Skin epidermis (tissue), 12 donors: ENCODE measurements at regions not wholly inside any gene's neighbourhood (a gene's known extent, or its start where the extent isn't known, plus 50 kb on each side); places are given as distances from the start of the nearest gene placed in this dataset.
A peak's percentile ranks its signal among the peaks of the same experiment; 100 is the strongest.

Experiments used
- H3K27ac ChIP-seq, 21 experiments: fragments of 200-600 bp; sonication (generic) in 11 of 21; one replicate each; pipeline ENCODE4 v1.5.0; 2020; ENCODE audit warnings: mild to moderate bottlenecking in 3 of 21, inconsistent platforms in 2 of 21, moderate library complexity in 2 of 21
- H3K4me3 ChIP-seq, 7 experiments: fragments of 200-600 bp; sonication (generic) in 2 of 7; one replicate each; pipeline ENCODE4 v1.5.0; 2020; ENCODE audit warnings: inconsistent platforms in 2 of 7, mild to moderate bottlenecking in 2 of 7, moderate library complexity in 1 of 7

DNA sequence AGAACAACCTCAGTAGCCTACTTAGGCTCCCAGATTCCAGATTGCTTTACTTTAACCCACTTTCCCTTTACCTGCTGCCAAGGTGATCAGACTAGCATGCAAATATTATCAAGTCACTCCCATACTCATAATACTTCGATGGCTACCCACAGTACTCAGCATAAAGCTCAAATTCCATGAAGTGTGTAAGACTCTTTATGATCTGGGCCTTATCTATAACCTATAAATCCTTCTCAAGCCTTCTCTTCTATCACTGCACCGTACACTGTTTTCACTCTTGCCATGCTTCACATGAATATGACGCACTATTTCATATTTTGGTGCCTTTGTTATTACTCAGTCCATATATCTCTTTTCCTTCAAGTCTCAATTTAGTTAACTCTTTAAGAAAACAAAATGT lies 135.2 kb upstream of the TARS1 start:
- Histone ChIP-seq H3K27ac (no peak overlapping the region), H3K4me3 (no peak overlapping the region)

- Histone ChIP-seq H3K27ac (no peak overlapping the region), H3K4me3 (no peak overlapping the region)
These were observed 134.0 kb upstream of the TARS1 start for GRCh38 chr5:33306758-33307157.

DNA sequence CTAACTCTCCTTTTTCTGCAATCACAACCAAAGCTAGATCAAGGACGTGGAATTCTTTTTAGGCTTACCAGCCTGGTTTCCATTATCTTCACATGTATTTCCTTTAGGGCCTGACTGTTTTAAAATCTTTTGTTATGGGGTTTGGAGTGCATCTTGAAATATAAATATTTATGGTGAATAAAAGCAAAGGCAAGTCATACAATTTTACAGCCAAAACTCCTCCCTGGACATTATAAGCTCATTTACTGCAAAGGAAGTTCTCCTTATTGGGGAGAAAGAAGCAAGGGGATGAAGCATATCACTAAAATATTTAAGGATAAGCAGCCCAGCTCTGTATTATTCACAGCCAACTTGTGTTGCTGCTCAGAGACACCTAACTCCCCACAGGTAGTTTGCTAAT lies 132.2 kb upstream of the TARS1 start:
- Histone ChIP-seq H3K27ac (no peak overlapping the region), H3K4me3 (no peak overlapping the region)

DNA sequence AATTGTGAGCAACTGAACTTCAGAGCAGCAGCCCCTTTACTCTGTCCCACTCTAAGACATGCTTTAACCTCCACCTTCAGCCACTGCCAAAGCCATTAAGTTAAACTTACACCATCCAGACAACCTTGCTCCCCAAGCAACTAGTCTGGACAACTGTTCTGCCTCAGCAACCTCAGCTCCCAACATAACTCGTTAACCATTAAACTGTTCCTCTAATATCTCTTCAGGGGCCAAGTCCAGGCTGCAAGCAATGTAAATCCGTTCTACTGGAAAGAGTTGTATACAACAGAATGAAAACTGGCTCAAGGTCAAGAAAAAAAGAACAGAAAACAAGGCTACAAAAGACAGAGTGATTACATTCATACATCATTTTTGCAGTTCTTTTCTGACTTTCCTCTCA lies 131.7 kb upstream of the TARS1 start:
- Histone ChIP-seq H3K4me3 (no peak overlapping the region), H3K27ac (no peak overlapping the region)

DNA sequence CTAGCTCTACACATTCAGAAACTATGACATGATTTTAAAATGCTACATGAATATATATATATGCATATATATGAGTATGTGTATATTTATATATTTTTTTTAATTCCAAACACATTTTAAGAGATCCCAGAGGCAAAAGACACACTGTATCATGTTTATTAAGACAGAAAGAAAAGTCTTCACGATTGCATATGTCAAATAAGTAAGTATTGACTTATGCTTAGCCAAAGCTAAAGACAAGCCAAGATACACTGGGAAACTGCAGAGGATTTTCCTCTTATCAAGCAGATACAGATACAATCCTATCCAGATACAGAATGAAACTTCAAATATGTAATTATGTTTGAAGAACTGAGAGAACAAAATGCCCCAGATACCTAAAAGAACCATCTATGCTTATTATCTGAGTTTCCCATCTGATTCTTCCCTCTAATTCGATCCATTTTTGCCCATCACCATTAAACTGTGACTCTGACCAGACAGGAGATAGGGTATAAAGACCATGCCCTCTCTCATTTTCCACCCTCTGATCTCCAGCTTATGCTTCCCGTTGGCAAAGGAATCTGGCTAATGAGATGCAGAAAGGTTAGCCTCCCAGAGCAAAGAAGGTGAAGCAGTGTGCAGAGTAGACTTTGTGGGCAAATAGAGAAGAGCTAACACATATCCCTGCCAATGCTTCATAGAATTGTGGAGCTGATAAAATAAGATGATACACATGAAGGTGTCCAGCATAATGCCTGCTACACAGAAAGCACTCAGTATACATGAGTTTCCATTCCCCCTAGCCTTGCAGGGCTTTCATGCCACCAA lies 131.0 kb upstream of the TARS1 start:
- Histone ChIP-seq H3K27ac (no peak overlapping the region), H3K4me3 (no peak overlapping the region)

DNA sequence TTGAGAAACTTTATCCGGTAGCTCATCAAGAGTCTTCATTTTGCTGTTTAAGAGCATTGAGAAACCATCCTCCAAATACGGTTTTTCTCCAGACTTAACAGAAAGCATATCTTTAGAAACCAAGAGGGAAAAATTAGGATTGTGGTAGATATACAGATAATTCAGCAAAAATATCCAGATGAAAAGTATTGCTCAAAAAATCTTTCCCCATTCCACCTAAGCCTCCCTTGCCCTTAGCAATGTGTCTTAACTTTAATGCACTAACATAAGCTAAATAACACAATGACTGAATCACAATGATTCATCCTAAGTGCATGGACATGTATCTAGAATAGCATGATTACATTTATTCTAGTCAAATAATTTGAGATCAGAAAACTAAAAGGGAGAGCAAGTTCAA lies 130.3 kb upstream of the TARS1 start:
- H3K27ac ChIP-seq: no peak overlapping the region
- H3K4me3 ChIP-seq: no peak overlapping the region

DNA sequence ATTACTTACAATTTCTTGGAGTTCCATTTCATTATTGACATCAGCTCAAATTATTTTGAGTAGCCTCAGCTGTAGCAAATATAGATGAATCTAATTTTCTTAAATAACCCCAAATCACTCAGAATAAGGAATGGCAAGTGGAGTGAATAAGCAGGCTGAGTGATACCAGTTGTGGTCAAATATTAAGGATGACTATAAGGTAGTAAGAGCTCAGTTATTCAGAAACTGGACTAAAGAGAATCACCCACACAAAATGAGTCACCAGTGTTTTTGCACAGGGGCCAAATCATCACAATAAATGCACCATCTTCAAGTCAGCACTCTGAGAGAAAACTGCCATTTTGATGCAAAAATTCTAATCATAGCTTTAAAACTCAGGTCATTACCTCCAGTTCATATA lies 128.9 kb upstream of the TARS1 start:
- Histone ChIP-seq H3K4me3 (no peak overlapping the region), H3K27ac (peak overlapping the region in 1 of 21 experiments; percentile 24)

DNA sequence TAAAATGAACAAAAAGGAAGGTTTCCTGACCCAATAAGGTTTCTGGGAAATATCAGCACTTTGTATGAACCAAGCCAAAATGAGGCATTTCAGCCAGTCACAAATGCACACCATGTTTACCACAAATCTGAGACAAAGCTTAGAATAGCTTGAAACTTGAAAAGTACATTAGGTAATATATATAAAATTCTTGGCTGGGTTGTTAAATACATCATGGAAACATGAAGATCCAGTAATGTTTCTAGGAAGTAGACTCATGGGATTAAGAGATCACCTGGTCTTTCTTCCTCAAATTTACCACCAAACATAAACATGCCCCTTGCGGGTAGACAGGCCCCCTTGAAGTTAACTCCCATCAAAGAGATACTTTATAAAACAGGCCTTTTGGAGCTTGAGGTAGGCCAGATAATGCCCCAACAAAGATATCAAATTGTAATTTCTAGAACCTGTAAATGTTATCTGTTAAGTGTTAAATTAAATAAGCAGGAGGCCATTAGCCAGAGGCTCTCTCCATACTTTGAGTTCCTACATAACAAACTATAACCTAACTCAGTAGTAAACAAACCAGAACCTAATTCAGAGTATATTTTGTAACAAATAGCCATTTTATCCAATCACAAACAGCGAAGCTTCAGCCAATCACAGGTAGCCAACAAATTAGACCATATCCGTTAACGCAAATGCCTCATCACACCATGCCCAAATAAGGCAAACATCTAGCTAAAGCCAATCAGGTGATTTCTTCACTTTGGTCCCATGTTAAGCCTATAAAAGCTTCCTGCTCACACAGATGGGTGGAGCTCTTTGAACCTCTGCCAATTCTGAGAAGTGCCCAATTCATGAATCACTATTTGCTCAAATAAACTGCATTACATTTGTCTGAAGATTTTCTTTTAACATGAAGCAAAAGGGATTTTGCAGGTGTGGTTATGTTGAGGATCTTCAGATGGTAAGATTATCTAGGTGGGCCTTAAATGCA lies 127.9 kb upstream of the TARS1 start:
- peak overlapping the region in 2 of 21 experiments; percentile 24 to 26 for H3K27ac ChIP-seq
- H3K4me3 ChIP-seq: no peak overlapping the region

GRCh38 chr5:33315189-33315588 lies 125.6 kb upstream of the TARS1 start:
- no peak overlapping the region for H3K27ac ChIP-seq
- H3K4me3 ChIP-seq: no peak overlapping the region

DNA sequence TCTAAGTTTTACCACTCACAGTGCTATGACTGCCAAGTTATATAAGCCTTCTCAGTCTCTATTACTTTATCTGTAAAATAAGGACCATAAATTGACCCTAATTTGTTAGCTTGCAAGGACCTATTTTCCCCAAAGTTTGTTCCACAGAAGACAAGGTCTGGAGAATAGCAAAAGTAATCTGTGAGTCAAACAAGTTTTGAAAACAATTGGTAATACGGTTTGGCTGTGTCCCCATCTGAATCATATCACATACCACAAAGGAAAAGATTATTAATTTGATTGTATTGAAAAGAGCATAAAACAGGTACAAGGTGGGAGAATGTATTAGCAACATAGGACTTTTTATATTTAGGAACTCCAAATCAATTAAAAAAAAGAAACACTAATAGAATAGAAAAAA lies 124.0 kb upstream of the TARS1 start:
- Histone ChIP-seq H3K4me3 (no peak overlapping the region), H3K27ac (no peak overlapping the region)

- H3K4me3 ChIP-seq: no peak overlapping the region
- H3K27ac ChIP-seq: no peak overlapping the region
These were observed 123.5 kb upstream of the TARS1 start for GRCh38 chr5:33317271-33317670.

DNA sequence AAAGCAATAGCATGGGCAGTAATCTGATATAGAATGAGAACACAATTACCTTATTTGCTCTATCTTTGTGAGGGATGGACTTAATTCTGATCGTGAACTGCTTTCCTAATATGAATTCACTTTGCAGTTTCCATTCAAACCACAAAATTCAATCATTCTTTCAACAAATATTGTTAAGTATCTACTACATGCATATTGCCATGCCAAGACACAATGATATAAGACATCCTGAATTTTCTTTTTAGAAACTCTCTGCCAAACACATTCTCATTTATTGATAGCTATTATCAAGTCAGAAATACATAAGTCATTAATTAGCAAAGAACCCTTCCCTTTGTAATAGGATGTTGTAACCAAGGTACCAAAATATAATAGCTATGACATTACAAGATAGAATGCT lies 121.6 kb upstream of the TARS1 start:
- Histone ChIP-seq H3K27ac (peak overlapping the region in 1 of 21 experiments; percentile 79), H3K4me3 (no peak overlapping the region)

GRCh38 chr5:33319841-33320240 lies 120.9 kb upstream of the TARS1 start:
- no peak overlapping the region for H3K4me3 ChIP-seq
- H3K27ac ChIP-seq: peak overlapping the region in 8 of 21 experiments; percentile 4 to 79 (median 36)

- Histone ChIP-seq H3K27ac (peak overlapping the region in 8 of 21 experiments; percentile 12 to 79 (median 46)), H3K4me3 (no peak overlapping the region)
These were observed 119.7 kb upstream of the TARS1 start for GRCh38 chr5:33321026-33321425.

GRCh38 chr5:33322632-33323031 lies 118.1 kb upstream of the TARS1 start:
- Histone ChIP-seq H3K27ac (peak overlapping the region in 2 of 21 experiments; percentile 8 to 72), H3K4me3 (no peak overlapping the region)

DNA sequence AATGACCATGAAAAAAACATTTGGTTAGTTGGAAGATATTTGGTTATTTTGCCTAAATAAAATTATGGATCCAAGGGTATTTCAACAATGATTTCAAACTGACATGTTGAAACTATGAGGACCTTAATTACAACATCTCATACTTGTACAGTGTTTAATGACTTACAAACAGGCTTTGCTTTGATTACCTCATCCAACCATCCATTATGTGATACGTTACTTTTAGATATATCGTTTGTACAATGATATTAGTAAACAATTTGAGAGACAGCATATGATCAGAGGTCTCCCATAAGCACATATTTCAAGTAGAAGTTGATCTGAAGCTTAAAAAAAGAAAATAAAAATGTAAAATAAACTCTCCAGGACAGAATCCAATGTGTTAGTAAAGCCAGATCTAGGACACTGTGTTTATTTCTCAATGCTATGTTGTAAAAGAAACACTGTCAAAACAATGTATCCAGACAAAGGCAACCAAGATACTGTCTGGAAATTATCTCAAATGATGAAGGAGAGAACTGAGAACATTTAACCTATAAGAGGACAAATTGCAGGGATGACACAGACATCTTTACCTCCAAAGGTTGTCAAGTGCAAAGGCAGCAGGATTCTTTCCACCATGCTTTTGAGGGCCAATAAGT lies 116.0 kb upstream of the TARS1 start:
- no peak overlapping the region for H3K27ac ChIP-seq
- no peak overlapping the region for H3K4me3 ChIP-seq

DNA sequence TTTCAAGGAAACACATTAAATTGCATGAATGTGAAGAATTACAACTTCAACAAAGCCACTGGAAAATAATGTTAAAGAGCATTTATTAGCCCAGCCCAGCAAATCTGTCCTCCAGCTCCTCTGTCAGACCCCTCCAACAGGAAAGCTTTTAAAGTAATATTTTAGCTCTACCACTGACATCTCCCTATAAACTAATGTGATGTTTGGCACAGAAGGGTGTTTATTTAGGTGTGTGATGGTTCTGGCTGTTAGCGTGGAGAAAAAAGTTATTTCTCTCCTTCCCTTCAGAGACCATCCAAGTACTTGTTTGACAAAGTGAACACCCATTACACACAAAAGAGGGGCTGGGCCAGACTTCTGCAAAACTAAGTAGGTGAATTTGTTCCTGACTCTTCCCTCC lies 111.9 kb upstream of the TARS1 start:
- no peak overlapping the region for H3K4me3 ChIP-seq
- H3K27ac ChIP-seq: no peak overlapping the region

DNA sequence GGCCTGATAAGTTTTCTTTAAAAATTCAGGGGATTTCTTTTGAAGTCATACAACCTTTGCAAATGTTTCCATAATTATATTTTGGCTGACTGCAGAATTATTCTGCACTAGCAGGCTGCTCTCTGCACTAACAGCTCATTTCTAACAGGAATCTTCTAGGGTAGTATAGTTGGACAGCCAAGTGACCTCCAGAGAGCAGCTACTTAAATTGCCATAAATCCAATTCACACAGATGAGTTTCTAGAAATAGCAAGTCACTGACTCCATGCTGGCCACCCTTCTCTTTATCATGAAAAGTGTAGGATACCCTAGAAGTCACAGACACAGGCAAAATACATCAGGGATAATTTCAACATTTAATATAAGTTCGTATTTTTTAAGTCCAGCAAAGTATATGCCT lies 110.9 kb upstream of the TARS1 start:
- no peak overlapping the region for H3K27ac ChIP-seq
- no peak overlapping the region for H3K4me3 ChIP-seq

DNA sequence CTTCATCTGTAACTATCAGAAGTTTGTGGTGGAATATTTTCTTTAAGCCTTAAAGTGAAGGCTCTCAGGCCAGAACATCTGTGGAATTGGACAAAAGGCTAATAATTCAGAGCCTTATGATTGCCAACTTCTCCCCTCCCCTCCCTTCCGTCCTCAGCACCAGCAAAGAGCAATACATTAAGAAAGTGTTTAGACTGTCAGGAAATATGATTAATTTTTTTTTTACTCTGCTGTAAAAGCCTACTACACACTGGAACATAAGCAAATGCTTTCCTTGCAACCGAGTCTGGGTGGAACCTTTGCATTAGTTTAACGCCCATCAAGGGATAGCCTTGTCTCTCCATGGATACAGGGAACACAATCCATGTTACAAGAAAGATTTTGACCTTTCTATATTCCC lies 110.3 kb upstream of the TARS1 start:
- Histone ChIP-seq H3K4me3 (no peak overlapping the region), H3K27ac (no peak overlapping the region)

DNA sequence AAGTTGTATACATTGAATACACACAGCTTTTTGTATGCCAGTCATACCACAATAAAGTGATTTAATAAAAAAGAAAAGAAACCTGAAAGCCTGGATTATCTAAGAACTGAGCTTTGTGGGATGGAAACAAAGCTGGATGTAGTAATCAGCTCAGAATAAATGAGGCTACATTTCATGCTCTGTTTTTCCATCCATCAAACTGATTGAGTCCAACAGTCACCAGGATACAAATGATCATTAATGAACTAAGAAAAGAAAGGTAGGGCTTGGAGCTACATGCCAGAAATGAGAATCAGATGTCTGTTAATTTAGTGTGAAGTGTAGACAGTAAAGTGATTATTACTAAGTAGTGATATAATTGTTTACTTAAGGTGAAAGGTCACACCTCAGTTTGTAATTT lies 109.8 kb upstream of the TARS1 start:
- H3K27ac ChIP-seq: no peak overlapping the region
- H3K4me3 ChIP-seq: no peak overlapping the region
